ENCODE measurements at regions not wholly inside any gene's neighbourhood (a gene's known extent, or its start where the extent isn't known, plus 50 kb on each side); places are given as distances from the start of the nearest gene placed in this dataset.

DNA sequence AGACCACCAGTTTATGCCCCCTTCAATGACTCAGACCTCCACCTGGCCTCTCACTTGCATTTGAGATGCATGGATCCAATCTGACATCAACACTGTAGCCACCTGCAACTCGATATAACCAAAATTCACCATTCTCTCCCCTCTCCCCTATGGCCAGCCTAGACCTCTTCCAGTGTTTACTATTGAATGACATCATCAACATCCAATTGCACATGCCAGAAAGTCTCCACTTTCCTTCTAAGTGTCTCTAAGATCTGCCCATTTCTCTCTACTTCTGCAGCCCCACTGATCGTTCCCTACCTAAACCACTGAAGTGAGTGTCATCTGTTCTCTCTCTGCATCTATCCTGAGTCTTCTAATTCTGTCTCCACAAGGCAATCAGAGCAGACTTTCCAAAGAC lies 151.3 kb upstream of the APCDD1 start:
- Histone ChIP-seq H3K27ac (no peak overlapping the region), H3K4me1 (peaks cover 0 to 6% of the 10 kb centered on the region in 2 donors), H3K4me3 (no peak overlapping the region), H3K9me3 (no peaks in the 10 kb centered on the region), H3K36me3 (no peaks in the 10 kb centered on the region), H3K27me3 (no peaks in the 10 kb centered on the region)
- intact Hi-C loops (cut with DNase I), result no loop called here
- TF ChIP-seq, protein P1, sequence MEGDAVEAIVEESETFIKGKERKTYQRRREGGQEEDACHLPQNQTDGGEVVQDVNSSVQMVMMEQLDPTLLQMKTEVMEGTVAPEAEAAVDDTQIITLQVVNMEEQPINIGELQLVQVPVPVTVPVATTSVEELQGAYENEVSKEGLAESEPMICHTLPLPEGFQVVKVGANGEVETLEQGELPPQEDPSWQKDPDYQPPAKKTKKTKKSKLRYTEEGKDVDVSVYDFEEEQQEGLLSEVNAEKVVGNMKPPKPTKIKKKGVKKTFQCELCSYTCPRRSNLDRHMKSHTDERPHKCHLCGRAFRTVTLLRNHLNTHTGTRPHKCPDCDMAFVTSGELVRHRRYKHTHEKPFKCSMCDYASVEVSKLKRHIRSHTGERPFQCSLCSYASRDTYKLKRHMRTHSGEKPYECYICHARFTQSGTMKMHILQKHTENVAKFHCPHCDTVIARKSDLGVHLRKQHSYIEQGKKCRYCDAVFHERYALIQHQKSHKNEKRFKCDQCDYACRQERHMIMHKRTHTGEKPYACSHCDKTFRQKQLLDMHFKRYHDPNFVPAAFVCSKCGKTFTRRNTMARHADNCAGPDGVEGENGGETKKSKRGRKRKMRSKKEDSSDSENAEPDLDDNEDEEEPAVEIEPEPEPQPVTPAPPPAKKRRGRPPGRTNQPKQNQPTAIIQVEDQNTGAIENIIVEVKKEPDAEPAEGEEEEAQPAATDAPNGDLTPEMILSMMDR (IDR thresholded peaks at IDR 0.05), result no peak
- no peak for DNase-seq
- no peak for ATAC-seq

DNA sequence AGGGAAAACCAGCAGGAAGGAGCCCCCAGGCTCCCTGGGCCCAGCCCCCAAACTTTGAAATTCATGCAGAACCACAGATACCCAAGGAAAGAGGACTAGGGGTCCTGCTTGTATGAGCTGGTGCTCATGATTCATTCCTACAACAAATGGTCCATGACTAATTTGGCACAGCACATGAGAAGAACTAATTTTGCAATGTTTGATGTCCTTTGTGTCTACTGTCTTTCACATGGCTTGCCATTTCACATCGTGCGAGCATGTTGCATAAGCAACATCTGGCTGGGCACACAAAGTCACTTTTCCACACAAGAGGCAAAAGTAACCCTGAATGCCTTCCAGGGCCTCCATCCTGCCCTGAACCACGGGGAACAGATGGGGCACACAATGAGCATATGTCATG lies 149.6 kb upstream of the APCDD1 start:
- peak; percentile 39 for ATAC-seq
- H3K36me3 ChIP-seq, result no peaks in the 10 kb centered on the region
- DNase-seq, result no peak
- H3K4me3 ChIP-seq, result no peak overlapping the region
- H3K27me3 ChIP-seq, result no peaks in the 10 kb centered on the region
- intact Hi-C loops (cut with DNase I), result no loop called here
- TF ChIP-seq, protein P1 (IDR thresholded peaks at IDR 0.05), result no peak
- H3K4me1 ChIP-seq, result peaks cover 0 to 6% of the 10 kb centered on the region in 2 donors
- no peak overlapping the region for H3K27ac ChIP-seq
- H3K9me3 ChIP-seq, result no peaks in the 10 kb centered on the region

DNA sequence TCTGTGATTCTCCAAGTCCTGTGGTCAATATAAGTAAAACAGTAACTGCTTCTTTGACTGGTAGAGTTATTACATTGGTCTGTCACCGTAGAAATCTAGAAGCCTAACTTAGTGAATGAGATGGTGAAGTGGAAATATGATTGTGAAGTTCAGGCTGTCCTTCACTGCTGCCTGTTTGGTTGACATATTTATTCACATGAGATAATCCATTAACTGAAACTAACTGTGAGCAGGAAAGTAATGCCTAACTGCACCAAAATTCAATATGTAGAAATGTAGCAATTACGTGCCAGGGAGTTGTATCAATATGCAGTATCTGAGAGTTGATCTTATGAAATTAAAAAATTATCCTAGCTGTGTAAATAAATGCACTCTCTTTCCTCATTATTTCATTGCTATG lies 147.7 kb upstream of the APCDD1 start:
- no peaks in the 10 kb centered on the region for H3K27me3 ChIP-seq
- intact Hi-C loops (cut with DNase I), result no loop called here
- H3K36me3 ChIP-seq, result no peaks in the 10 kb centered on the region
- H3K9me3 ChIP-seq, result no peaks in the 10 kb centered on the region
- no peak for DNase-seq
- H3K4me3 ChIP-seq, result no peak overlapping the region
- TF ChIP-seq, protein P1 (IDR thresholded peaks at IDR 0.05), result no peak
- H3K4me1 ChIP-seq, result peaks cover 0 to 6% of the 10 kb centered on the region in 2 donors
- no peak for ATAC-seq
- H3K27ac ChIP-seq, result no peak overlapping the region

- no peaks in the 10 kb centered on the region for H3K9me3 ChIP-seq
- TF ChIP-seq, protein P1 (IDR thresholded peaks at IDR 0.05), result no peak
- ATAC-seq (no peak), DNase-seq (no peak)
- H3K4me1 ChIP-seq, result peaks cover 0 to 6% of the 10 kb centered on the region in 2 donors
- H3K27ac ChIP-seq, result peak overlapping the region in 1 of 2 donors; percentile 70
- intact Hi-C loops (cut with DNase I), result no loop called here
- H3K36me3 ChIP-seq, result no peaks in the 10 kb centered on the region
- peak overlapping the region in 1 of 2 donors; percentile 6 for H3K4me3 ChIP-seq
- H3K27me3 ChIP-seq, result no peaks in the 10 kb centered on the region
These were observed 146.3 kb upstream of the APCDD1 start for GRCh38 chr18:10308154-10308553.

DNA sequence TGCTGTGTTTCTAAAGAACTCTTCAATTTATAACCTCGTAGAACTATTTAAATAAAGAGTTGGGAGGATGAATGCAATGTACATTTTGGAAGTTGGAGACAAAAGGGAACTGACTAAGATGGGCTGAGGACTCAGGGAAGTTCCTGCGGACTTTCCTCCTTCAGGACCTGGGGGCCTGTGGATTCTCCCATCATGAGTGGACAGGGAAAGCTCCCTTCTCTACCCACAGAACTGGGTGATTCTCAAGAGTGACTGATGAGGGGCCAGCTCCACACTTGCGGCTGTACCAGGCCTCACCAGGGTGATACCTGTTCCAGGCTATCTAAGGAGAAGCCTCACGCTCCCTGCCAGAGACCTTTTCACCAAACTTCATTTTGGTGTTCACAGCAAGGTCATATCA lies 143.8 kb upstream of the APCDD1 start:
- intact Hi-C loops (cut with DNase I), result no loop called here
- no peak for ATAC-seq
- TF ChIP-seq, protein P1 (IDR thresholded peaks at IDR 0.05), result no peak
- no peaks in the 10 kb centered on the region for H3K27me3 ChIP-seq
- peaks cover 0 to 6% of the 10 kb centered on the region in 2 donors for H3K4me1 ChIP-seq
- no peak for DNase-seq
- no peaks in the 10 kb centered on the region for H3K36me3 ChIP-seq
- no peak overlapping the region for H3K4me3 ChIP-seq
- no peaks in the 10 kb centered on the region for H3K9me3 ChIP-seq
- no peak overlapping the region for H3K27ac ChIP-seq
